ENCODE measurements at regions not wholly inside any gene's neighbourhood (a gene's known extent, or its start where the extent isn't known, plus 50 kb on each side); places are given as distances from the start of the nearest gene placed in this dataset.

DNA sequence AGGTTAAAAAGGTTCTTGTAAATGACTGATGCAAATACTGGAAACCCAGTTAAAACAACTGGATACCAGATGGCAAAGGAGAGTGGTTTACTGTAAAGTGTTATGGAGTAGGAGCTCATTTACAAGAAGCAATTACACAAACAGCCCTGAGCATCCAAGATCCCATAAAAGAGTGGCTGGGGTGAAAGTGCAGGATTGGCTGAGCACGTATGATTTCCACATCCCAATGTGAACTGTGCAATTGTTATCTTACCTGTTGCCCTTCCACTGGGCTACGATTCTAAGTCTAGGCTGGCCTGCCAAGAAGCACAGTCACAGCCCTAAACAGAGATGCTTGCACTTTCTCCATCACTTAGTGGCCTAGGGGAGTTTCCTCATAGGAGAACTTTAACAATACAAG, 277.6 kb upstream of the RUNX1 start:
- no peak for DNase-seq

DNA sequence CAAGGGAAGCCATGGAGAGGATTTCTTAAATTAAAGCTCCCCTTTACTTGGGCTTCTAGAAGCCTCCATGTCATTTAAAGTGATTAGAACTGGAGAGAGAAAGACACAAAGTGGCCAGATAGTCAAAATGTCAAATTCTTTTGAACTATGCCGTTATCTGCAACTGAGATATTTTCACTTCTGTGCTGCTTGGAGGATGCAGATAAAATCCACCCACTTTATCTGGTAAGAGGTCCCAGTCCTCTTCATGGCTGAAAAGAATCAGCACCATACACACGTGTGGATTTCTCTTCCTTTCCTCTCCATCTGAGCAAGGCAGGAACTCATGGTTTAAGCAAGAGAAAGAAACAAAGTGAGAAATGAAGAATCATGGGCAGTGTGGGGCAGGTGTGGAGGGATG, 276.9 kb upstream of the RUNX1 start:
- DNase-seq: no peak

DNA sequence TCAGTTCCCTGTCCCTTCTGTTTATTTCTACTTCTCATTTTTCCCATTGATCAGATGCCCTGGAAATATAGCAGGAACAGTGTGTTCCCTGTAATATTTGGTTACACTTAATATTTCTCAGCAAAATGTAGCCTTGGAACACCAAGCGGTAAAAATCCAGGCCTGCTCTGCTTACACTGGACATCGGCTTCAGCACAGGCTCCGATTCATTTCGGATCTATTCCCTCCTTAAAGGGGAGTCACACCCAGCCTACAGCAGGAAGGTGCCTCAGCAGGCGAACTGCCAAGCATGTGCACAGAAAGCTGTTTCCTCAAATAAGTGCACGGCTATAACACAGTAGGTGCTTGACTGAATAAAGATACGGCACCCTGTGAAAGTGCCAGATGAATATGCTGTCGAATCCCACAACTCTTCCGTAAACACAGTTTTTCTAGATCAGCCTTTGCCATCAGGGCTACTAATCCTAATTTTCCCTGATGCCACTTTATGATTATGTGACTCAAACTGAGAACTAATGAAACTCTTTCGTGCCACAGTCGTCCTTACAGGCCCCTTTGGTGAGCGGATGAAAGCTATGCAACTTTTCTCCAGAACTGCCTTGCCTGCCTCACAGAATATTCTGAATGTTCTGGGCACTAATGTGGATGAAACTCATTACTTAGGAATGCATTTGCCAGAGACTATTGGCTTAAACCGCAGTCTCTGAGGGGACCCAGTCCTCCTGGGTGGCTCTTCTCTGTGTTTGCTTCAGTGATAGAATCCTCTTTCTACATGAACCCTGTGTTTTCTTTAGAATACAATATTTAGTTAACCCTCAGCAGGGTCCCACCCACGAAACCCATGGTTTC, 275.5 kb upstream of the RUNX1 start:
- no peak for DNase-seq

DNA sequence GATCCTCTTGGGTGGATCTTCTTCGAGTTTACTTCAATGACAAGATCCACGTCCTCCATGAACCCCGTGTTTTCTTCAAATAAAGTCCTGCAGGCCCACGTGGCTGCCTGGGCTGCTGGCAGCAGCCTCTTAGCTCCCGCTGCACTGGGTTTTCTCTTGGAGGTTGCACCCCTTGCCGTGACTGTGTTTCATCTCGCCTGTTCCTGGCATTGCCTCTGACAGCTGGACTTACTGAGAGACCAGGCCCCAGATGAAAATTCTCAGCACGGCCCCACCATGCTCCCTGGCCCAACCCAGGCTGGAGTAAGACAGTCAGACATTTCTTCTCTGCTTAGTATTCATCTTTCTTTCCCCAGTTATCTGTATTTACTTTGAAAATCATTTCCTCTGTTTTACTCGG, 274.8 kb upstream of the RUNX1 start:
- no peak for DNase-seq

DNA sequence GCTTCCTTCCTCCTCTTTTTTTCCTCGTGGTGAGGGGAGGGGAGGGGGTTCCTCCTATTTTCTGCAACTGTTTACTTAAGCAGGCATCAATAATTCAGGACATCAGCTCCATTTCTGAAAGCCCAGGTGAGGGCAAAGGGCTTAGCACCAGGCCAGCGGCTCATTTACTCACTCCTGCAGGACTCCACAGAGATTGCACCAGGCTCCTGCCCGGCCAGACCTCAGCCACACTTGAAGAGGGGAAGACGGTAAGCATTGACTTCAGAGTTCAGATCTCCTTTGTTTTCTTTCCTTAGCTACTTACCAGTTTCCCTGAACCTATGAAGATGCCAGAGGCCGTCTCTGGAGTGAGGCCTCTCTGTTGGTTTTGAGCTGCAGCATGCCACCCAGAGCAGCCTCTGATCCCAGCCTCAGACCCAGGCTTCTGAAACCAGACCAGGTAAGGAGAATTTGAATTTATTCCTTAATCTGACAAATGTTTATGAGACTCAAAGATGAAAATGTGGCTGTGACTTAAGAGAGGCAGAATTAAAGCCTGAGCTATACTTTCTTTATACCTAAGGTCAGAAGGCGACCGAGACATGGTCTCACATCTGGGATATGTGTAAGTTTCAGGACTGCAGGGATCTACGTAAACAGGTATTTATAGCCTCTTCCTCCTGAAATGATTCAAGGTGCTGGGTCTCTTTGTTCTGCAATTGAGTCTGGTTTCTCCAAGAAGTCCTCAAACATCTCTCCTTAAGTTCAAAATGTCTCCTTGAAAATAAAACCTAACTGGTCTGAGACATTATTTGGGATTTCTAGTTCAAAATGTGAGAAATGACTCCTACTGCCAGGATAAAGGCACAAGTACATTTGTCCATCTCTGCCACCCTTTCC, 272.5 kb upstream of the RUNX1 start:
- DNase-seq: no peak

DNA sequence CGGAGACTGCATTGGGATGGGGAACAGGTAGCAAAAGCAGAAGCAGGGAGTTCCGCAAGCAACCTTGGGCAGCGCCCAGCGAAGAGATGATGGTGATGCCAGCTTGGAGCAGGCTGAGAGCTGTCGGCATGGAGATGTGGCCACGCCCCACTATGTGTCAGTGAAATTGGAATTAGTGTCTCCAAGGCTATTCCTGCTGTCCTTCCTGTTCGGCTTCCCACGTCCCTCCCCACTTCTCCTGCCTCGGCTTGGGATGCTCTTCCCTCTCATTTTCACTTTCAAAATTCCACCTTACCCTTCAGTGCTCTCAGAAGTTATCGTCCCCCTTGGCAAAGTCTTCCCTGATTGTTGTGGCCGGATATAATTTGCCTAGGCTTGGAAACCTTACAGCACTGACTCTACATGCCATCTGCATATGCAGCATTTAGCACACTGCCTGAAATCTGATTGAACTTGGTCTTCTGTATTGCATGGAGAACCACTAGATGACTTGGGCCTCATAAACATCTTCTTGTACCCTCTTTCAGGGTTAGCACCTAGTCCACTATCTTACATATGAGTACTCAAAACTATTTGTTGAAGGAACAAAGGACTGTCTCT, 270.7 kb upstream of the RUNX1 start:
- no peak for DNase-seq

DNA sequence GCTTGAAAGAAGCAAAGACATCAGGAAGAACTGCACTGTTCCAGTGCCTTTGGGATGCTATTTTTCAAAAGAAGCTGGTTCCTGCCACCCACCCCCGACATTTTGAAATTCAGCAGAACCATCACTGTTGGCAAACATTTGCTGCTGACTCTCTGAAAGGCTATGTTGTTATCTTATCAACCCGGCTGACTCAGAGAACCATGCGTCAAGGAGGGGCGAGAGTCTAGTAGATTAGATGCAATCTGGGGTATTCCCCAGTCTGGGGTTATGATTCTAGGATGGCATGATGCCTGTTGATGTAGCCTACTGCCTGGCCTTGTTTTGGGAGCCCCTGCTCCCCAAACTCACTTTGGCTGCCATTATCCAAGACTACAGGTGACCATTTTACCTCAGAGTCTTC, 267.8 kb upstream of the RUNX1 start:
- DNase-seq: no peak

DNA sequence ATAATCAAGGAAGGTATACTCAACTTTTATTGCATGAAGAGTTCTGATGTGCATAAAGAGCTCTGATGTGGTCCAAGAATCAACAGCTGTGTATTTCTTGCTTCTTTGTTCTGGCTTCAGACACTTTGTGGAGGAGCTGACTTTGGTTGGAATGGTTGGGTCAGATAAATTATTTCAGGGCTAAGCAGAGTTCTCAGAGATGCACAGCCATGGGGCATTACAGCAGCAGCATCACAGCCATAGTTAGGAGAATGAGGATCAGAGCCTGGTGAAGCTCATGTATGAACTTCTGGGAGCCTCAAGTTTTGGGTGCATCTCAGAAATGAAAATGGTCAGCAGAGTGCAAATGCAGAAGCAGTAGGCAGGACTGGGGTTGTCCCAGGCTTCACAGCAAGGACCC, 267.4 kb upstream of the RUNX1 start:
- no peak for DNase-seq

DNA sequence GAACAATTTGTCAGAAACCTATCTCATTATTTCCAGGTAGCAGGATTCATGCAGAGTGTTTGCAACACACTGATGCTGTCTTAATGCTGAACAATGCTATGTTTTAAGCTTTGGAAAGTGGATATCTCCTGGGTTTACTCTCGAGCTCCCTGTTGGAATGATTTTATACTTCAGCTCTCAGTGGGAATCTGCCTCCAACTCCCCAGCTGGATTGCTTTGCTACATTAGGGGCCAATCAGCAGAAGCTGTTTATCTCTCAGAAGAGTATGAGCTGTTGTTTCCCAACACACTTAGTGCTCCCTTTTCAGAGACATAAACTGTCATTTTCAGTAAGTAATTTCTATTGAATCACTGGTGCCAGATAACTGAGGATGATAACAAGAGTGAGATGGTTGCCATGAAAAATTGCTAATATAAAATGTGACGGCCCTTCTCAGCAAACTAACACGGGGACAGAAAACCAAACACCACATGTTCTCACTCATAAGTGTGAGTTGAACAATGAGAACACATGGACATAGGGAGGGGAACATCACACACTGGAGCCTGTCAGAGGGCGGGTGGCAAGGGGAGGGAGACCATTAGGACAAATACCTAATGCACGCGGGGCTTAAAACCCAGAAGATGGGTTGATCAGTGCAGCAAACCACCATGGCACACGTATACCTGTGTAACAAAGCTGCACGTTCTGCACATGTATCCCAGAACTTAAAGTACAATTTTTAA, 265.9 kb upstream of the RUNX1 start:
- no peak for DNase-seq

DNA sequence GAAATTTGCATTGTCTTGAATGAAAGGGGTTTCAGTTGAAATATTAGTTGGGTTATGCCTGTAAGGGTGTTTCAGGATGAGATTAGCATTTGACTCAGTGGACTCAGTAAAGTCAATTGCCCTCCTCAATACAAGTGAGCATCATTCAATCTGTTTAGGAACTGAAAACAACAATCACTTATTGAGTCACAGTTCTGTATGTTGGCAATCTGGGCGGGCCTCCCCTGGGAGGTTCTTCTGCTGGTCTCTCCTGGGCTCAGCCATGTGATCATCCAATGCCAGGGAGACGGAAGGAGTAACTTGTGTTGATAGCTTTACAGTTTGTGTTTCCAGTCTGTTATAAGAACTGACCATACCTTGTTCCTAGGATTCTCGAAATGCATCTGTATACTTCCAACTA, 262.9 kb upstream of the RUNX1 start:
- no peak for DNase-seq

DNA sequence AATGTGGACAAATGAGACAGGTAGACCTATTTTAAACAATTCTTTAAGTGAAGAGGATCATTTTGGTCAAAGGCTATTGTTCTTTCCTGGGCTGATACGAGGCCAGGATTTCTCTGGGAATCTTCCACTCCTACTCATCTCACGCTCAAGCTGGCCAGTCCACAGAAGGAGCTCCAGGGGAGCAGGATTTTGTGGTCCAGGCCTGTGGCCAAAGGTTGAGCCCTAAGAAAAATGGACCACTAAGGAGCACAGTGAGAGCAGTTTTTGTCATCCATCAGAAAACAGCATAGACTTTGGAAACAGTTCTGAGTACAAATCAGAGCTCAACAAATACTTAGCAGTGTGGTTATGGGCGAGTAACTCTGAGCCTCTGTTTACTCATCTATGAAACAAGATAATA, 260.2 kb upstream of the RUNX1 start:
- no peak for DNase-seq

DNA sequence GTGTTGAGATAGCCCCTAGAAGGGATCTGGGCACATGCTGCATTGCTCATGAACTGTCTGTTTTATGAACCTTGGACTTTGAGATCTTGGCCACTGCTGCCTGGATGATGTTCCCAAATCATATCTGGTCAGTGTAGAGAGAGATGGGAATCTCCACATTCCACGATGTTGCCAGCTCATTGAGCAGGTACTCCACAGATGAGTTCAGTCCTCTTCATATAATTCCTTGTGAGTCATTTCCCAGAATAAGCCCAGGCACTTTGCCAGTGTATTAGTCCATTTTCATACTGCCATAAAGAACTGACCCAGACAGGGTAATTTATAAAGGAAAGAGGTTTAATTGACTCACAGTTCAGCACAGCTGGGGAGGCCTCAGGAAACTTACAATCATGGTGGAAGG, 254.0 kb upstream of the RUNX1 start:
- DNase-seq: no peak

DNA sequence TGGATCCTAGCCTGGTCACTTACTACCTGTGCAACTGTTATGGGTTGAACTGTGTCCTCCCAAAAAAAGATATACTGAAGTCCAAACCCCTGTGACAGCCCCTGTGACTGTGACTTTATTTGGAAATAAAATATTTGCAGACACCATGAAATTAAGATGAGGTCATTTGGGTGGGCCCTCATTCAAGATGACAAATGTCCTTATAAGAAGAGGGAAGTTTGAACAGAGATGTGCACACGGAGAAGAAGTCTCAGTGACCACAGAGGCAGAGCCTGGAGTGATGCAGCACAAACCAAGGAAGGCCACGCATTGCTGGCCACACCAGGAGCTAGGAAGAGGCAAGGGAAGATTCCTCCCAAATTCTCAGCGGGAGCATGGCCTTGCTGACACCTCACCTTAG, 249.7 kb upstream of the RUNX1 start:
- DNase-seq: no peak

DNA sequence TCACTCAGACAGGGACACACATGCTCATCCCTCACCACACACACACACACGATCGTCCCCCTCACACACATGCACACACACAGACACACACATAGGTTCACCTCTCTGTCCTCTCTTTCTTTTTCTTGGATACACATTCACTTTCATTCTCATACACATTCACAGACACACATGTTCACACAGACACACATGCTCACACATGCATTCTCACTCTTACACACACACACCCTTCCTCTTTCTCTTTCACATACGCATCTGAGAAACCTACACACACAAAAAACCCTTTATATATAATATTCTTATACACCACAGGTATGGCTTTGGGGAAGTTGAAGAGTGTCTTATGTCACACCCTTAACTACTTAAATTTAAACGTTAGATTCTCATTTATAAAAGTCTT, 248.6 kb upstream of the RUNX1 start:
- DNase-seq: no peak

DNA sequence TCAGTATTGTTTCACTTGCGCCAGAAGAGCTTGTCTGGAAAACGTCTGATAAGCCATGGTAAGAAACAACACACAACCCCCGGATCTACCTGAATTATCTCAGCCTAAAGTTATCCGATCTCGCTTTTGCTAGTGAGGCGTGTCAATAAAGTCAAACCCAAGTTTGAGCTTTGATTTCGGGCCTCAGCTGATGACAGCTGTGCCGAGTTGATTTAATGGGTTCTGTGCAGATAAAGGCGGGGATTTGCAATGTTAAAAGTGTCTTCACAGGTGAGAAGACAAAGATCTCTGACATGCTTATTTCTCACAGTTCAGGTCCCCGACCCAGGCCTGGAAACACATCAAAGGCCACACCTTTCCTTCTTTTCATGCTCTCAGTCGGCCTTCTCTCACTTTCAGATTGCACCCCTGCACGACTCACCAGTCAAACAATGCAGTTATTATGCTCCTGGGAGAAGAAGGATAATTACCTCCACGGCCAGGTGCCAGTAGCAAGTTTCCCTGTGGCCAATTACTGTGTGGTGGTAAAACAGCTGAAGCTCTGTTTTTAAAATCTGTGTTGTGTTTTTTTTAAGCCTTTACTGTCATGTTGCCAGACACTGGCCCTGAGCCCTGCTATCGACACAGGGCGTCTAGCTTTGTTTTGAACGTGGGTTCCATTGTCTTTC, 245.3 kb upstream of the RUNX1 start:
- peak in 1 of 2 experiments; percentile 52 for DNase-seq

DNA sequence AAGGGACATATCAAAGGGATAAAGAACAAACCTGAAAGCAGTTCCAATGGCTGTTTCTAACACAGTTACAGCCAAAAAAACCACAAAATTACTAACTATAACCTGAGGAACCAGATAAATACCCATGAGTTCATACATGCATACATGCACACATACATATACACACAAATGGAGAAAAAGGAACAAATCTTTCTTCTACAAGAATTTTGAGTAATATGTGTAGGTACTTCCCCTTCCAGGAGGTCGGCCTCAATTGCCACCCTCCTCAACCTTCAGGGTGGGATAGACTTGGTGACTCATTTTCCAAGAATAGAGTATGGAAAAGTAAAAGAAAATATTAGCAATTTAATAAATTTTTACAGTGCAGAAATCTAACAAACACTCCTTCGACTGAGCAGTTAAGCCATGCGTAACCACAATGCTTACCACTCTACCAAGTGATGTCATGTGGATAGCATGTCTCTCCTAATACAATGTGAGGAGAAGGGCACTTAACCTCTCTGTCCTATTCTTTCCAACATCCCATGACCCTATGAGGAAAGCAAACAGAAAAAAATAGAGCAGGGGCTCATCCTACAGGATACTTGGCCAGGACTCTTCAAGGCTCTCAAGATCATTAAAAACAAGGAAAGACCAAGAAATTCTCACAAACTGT, 243.0 kb upstream of the RUNX1 start:
- DNase-seq: no peak

DNA sequence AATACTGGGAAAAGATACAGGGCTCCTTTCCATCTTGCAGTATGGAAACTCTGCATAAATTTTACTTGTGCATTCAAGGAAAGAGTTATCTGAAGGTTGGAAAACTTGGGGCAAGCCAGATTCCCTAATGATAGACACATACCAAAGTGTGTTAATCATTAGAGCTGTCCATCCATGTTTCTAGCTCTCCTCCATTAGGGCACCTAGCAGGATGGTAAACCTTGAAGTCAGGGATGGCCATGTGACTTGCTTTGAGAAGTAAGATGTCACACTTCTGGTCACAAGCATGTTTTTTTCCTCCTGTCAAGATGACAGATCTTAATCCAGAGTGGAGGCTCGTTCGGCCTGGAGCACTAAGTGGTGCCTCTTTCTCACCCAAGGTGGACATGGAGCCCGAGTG, 241.9 kb upstream of the RUNX1 start:
- no peak for DNase-seq

DNA sequence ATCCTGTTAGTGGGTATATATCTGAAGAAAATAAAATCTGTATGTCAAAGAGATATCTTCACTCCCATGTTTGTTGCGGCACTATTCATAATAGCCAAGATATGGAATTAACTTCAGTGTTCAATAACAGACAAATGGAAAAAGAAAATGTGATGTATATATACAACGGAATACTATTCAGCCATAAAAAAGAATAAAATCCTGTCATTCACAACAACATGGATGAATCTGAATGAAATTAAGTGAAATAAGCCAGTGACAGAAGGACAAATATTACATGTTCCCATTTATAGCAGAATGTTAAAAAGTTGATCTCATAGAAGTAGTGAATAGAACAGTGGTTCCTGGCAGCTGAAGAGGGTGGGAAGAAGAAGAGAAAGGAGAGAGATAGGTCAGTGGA, 239.1 kb upstream of the RUNX1 start:
- no peak for DNase-seq

DNA sequence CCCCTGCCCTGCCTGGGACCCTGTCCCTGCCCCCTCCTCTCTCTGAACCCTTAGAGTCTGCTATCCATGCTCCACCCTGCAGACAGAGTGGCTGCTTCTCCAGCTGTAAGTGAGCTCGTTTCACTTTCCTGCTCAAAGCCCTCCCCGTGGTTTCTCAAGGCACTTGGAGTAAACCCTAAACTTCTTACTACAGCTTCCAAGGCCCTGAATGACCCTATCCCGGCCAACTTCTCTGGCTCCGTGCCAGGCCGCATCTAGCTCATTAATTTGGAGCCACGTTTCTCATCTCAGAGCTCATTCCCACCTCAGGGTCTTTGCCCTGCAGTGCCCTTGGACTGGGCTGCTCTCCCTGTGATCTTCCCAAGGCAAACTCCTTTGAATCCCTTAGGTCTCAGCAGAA, 235.1 kb upstream of the RUNX1 start:
- DNase-seq: no peak

DNA sequence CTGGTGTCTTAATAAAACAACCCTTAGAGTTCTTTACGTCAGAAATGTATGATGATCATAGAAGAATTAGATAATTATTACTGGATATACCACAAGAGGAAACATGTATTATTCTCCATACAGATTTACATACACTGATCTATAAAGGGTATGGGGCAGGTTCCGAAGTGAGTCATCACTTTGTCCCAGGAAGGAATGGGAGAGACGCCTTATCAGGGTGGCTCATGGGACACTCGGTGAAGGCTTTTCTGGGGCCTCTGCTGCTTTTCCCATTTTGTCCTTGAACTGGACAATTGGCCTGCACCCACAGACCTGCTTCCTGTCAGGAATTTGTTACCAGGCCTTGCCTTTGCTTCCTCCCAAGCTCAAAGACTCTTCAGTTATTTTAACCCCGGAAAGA, 233.8 kb upstream of the RUNX1 start:
- DNase-seq: no peak

DNA sequence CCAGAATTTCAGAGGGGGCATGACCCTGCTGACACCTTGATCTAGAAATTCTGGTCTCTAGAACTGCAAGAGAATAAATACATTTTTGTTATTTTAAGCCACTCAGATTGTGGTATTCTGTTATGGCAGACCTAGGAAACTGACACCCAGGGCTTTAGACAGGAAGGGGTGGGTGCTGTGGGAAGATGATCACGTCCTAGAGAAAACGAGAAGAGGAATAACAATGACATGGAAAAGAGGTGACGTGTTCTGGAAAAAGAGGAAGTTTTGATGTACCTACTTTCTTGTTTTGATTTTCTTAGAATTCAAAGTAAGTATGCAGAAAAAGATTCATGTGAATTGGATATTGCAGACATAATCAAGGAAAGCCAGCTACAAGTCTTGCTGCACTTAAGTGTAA, 232.9 kb upstream of the RUNX1 start:
- DNase-seq: no peak

DNA sequence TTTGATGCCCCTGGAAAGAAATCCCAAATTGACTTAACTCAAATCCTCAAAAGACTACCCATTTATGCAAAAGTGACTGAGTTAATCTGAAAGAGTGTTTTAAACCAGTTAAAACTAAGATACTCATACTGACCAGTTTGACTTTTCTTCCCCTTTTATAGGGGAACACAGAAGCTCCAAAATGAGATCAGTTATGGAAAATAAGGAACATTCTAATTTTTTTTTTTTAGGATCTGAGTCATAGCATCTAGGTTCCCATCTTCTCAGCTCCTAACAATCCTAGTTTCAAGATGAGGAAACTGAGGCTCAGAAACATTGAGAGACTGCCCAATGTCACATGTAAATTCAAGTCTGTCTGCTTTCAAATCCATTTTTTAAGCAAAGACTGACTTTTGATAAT, 231.1 kb upstream of the RUNX1 start:
- DNase-seq: no peak
